GM19328 (cell line): ENCODE measurements at regions not wholly inside any gene's neighbourhood (a gene's known extent, or its start where the extent isn't known, plus 50 kb on each side); places are given as distances from the start of the nearest gene placed in this dataset.

Experiments
- ATAC-seq: cut with Tn5 transposase; IDR thresholded peaks from one replicate; pipeline ENCODE4 v1.9.1; 2021; ENCODE audit warnings: mild to moderate bottlenecking, moderate library complexity; ENCODE audit not compliant: unreplicated experiment

- no peak for ATAC-seq
Measured at GRCh38 chr3:159904911-159905310, 83.7 kb upstream of the IL12A start.

DNA sequence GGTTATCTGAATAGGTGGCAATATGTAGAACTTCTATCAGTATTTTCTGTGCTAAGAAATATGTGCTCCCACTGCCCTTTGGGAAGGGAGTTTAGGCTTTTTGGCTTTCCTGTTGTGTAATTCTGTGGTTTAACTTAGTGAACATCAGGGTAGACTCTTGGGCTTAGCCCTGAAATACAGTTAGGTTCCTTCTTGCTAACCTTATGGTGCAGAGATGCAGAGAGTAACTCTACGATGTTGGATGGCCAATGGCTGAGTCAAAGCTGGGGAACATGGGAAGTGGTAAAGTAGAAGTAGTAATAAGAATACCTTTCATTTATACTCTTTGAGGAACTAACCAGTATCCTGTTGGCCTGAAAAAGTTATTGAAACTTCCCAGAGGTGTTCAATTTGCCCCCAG lies 80.8 kb upstream of the IL12A start:
- no peak for ATAC-seq

GRCh38 chr3:159910991-159911663 lies 77.5 kb upstream of the IL12A start:
- ATAC-seq, result no peak

DNA sequence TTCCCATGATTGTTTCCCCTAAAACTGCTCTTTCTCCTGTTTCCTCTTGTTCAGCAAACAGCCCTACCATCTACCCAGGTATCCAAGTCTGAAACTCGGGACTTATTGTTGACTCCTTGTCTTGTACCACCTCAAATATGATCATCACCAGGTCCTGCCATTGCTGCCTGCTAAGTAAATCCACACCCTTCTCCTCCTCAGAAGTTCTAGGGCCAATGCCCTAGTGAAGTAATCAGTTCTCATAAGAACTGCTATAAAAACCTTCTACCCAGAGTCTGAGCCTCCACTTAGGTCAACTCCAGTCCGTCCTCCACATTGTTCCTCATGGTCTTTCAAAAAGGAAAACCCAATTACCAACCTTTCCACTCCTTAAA lies 77.0 kb upstream of the IL12A start:
- no peak for ATAC-seq

- no peak for ATAC-seq
Measured at GRCh38 chr3:159913712-159914414, 74.8 kb upstream of the IL12A start.

DNA sequence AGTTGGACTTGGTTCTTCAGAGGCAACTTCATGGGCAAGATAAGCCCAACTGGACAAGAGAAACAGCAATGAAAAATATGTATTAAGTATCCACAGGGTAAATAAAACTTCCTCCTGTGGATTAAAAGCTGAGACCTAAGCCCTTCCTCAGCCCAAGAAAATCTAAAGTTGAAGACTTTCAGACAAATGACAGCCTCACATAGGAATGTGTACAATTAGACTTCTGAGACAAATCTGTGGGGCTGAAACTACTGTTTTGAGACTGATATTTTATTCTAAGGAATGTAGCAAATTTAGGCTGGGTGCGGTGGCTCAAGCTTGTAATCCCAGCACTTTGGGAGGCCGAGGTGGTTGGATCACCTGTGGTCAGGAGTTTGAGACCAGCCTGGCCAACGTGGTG lies 74.2 kb upstream of the IL12A start:
- no peak for ATAC-seq

GRCh38 chr3:159916052-159916451 lies 72.6 kb upstream of the IL12A start:
- no peak for ATAC-seq

- ATAC-seq, result no peak
Measured at GRCh38 chr3:159917141-159917540, 71.5 kb upstream of the IL12A start.

- ATAC-seq, result peak; percentile 75
Measured at GRCh38 chr3:159919873-159920272, 68.8 kb upstream of the IL12A start.

GRCh38 chr3:159922193-159922840 lies 66.3 kb upstream of the IL12A start:
- no peak for ATAC-seq

DNA sequence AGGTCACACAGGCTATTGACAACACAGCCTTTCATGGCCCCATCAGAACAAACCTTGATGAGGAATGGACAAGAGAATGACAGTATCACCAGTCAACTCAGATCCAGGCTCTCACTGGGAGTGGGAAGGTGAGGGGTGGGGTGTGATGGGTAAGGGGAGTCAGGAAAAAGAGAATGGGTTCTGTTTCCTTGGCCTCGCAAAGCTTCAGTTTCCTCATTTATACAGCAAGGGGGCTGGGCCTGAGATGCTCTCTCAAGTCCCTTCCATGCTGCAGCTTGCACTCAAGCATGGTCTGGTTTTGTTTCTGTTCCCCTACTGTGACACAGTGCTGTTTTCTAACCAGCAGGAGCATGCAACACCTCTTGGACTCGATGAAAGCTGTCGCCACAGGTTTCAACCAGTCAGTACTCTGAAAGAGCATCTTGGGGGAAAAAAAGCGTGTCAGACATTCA lies 65.7 kb upstream of the IL12A start:
- peak; percentile 89 for ATAC-seq

GRCh38 chr3:159923336-159923735 lies 65.3 kb upstream of the IL12A start:
- no peak for ATAC-seq

GRCh38 chr3:159923956-159924355 lies 64.7 kb upstream of the IL12A start:
- ATAC-seq, result no peak

DNA sequence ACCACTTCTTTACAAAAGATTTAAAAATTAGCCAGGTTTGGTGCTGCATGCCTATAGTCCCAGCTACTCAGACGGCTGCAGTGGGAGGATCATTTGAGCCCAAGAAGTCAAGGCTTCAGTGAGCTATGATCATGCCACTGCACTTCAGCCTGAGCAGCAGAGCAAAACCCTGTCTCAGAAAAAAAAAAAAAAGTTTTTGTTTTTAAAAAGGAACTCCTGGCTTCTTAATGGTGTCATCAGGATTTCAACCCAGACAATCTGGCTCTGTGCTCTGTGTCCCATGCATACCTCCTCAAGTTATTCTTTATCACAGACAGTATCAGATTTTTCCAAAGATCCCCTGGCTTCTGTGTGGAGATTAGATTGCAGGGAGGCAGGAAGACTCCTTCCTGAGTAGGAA lies 64.2 kb upstream of the IL12A start:
- no peak for ATAC-seq

DNA sequence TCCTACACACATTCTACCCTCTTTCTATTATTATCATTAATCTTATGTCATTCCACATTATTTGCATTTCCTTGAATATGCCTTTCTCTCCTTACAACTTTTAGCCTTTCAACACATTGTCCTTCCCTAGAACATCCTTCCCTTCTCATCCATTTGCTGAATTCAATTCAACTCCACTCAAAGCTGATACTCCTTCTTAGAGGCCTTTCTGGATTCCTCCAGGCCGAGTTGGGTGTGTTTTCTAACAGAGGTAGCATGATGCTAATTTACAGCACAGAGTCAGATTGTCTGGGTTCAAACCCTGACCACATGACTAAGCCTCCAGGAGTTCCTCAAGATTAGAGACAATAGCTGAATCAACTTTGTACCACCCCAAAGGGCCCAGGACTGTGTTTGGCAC lies 63.4 kb upstream of the IL12A start:
- no peak for ATAC-seq

DNA sequence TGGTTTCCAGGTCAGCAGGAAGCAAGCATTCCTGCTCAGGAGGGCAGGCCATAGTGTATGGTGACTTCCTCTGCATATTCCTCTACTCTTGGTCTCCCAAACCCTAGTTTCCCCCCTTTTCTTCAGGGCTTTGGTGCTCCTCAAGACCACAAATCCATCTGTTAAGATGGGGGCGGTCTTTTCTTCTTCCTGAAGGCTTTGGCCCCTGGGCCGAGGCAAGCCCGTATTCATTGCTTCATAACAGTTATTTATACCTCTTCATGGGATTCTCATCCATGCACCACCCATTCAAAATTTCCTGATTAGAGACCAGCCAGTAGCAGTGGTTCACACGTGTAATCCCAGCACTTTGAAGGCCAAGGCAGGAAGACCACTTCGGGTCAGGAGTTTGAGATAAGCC lies 62.1 kb upstream of the IL12A start:
- no peak for ATAC-seq

- ATAC-seq, result no peak
Measured at GRCh38 chr3:159928071-159928491, 60.6 kb upstream of the IL12A start.

DNA sequence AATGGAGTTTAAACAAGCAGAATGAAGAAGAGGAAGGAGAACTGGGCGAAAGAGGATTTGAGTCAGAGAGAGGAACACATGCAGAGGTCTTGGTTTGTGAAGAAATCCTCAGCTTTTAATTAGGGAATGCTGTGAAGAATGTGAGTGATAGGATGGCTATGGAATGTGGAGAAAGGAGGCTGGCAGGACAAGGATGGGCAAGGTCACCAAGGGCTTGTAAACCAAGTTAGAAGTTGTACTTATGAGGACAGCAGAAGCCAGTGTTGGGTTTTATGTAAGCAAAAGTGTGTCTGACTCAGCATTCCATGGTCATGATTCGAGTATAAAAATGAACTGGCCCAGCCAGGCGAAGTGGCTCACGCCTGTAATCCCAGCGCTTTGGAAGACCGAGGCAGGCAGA lies 60.0 kb upstream of the IL12A start:
- no peak for ATAC-seq

DNA sequence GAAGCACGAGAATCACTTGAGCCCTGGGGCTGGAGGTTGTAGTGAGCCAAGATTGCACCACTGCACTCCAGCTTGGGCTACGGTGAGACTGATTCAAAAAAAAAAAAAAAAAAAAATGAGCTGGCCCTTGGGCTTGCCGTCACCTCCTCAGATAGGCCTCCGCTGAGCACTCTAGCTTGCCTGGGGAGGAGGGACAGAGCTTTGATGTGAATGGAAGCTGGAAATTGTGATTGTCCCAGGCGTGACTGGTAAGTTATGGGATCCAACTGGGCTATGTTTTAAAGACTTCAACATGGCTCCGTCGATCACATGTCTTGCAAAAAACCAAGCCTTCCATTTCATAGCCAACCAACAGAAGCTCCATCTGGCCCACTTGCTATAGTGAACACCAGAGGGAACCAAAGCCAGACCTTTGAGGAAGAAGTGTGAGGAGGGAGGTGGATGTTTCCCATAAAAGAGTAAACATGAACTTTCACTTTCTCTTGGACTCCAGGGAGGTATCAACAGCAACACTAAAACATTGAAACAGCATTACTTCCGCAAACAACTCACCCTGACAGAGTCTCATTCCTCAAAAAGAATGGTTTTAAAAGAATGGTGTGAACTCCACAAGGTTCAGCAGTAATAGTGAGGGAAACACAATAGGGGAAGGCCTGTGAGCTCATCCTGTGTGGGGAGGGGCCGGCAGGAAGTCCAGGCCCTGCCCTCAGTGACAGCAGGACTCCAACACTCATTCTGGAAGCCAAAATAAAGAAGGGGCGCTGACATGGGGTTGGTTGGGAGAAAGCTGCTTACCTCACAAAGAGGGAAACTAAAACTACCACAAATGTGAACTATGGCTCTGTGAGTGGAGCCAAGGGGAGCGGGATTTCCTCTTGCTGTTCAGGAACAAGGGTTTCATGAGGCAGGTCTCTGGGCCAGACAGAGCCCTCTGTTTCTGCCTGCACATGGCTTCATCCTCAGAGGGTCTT lies 59.2 kb upstream of the IL12A start:
- peak; percentile 44 for ATAC-seq

GRCh38 chr3:159934216-159934615 lies 54.4 kb upstream of the IL12A start:
- ATAC-seq, result no peak

DNA sequence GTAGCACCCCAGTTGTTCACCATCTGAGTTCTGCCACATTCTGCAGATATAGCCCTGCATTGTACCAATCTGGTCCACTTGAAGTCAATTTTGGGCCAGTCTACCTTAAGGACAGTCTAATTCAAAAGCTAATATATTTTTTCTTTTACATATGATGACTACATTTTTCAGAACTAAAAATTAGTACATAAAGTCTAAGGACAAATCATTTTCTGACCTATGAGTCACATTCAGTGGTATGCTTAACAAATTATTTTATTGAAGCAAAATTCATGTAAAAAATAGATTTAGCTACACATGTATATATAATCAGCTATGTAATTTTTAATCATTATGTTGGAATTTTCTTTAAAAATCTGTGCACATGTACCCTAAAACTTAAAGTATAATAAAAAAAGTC lies 52.1 kb upstream of the IL12A start:
- ATAC-seq, result no peak
